Sciatic nerve (tissue), 2 donors: ENCODE measurements at regions not wholly inside any gene's neighbourhood (a gene's known extent, or its start where the extent isn't known, plus 50 kb on each side); places are given as distances from the start of the nearest gene placed in this dataset.
"Not testable (repeated sequence)": the region's sequence is repeated elsewhere in the genome, so short reads cannot be mapped to it uniquely, and the experiment has no call there.

Source experiments
- ATAC-seq: fragments of 200-7000 bp; cut with Tn5 transposase; one replicate; pipeline ENCODE4 v1.9.1; 2020; ENCODE audit warnings: mild to moderate bottlenecking, moderate library complexity
- DNase-seq: peaks from one replicate; pipeline ENCODE4 v3.0.0-alpha.2; 2020; ENCODE audit warnings: low spot score
- intact Hi-C: fragments of 100-400 bp; cut with DNase I; formaldehyde crosslinking; loops from one replicate; pipeline ENCODE4 v1.14.2; 2022
- donor health status: DM: no; HTN: no; CAD: no.
- donor health status: DM: no; HTN: no; CAD: no.

- DNase-seq (no peak), ATAC-seq (no peak)
- intact Hi-C loops: no loop called here
Measured at GRCh38 chr10:81575036-81575435, 300.0 kb upstream of the NRG3 start.

DNA sequence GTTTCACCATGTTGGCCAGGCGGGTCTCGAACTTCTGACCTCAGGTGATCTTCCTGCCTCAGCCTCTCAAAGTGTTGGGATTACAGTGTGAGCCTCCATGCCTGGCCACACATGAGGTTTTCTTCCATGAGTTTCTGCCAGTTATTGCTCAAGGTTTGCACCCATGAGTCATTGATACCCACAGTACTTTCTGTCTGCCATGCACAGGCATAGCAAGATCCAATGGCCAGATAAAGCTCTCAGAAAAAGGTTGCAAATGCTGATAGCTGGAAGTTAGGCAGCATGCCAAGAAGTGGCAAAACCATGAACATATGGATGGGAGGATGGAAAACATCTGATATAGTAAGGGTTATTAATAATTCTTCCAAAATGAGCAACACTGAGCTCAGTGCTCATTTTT is 298.7 kb upstream of the NRG3 start:
- ATAC-seq: no peak
- intact Hi-C loops: no loop called here
- no peak for DNase-seq

DNA sequence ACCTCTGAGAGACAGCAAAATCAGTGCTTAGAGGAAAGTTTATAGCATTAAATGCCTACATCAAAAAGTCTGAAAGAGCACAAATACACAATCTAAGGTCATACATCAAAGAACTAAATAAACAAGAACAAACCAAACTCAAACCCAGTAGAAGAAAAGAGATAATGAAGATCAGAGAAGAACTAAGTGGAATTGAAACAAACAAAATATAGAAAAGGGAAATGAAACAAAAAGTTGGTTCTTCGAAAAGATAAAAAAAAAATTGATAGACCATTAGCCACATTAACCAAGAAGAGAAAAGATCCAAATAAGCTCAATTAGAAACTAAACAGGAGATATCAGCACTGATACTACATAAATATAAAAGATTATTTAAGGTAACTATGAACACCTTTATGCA is 280.0 kb upstream of the NRG3 start:
- ATAC-seq (no peak), DNase-seq (no peak)

GRCh38 chr10:81600185-81600584 is 274.8 kb upstream of the NRG3 start:
- intact Hi-C loops: no loop called here

More for the DNA sequence above, 280.0 kb upstream of the NRG3 start:
- intact Hi-C loops: no loop called here

GRCh38 chr10:81603106-81603620 is 271.8 kb upstream of the NRG3 start:
- DNase-seq (no peak), ATAC-seq (no peak)
- intact Hi-C loops: no loop called here

More at GRCh38 chr10:81600185-81600584, 274.8 kb upstream of the NRG3 start:
- no peak for ATAC-seq
- no peak for DNase-seq

- intact Hi-C loops, DNase-seq, ATAC-seq: not testable (repeated sequence)
Measured at GRCh38 chr10:81644485-81644884, 230.5 kb upstream of the NRG3 start.

- no peak for DNase-seq
Measured at GRCh38 chr10:81655986-81656385, 219.0 kb upstream of the NRG3 start.

GRCh38 chr10:81662837-81663236 is 212.2 kb upstream of the NRG3 start:
- DNase-seq (no peak), ATAC-seq (no peak)
- intact Hi-C loops: no loop called here

More at GRCh38 chr10:81655986-81656385, 219.0 kb upstream of the NRG3 start:
- intact Hi-C loops: no loop called here
- ATAC-seq: no peak

DNA sequence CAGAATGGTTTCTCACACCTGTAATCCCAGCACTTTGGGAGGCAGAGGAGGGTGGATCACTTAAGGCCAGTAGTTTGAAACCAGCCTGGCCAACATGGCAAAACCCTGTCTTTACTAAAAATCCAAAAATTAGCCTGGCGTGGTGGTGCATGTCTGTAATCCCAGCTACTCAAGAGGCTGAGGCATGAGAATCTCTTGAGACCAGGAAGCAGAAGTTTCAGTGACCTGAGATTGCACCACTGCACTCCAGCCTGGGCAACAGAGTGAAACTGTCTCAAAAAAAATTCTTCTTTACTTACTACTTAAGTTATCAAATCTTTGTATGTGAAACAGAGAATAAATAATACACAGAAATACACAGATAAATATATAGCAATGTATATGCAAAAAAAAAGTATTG is 210.2 kb upstream of the NRG3 start:
- ATAC-seq, DNase-seq: not testable (repeated sequence)

DNA sequence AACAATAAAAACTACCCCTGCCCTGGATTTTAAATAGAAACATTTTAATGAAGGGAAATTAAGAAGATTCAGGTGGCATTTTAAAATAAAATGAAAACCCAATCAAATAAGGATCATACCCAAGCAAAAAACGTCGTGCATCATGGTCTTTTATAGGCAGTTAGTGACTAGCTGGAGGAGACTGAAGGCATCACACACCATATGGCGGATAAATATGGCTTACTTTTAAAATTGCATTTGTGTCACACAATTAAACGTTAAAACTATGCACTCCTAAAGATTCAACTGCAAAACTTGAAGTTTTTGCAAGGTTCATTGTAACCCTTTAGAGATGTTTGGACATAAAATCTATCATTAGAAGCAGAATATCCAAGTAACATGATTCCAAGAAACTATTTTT is 200.1 kb upstream of the NRG3 start:
- no peak for DNase-seq
- no peak for ATAC-seq
- intact Hi-C loops: no loop called here

More for the DNA sequence above, 210.2 kb upstream of the NRG3 start:
- intact Hi-C loops: not testable (repeated sequence)

DNA sequence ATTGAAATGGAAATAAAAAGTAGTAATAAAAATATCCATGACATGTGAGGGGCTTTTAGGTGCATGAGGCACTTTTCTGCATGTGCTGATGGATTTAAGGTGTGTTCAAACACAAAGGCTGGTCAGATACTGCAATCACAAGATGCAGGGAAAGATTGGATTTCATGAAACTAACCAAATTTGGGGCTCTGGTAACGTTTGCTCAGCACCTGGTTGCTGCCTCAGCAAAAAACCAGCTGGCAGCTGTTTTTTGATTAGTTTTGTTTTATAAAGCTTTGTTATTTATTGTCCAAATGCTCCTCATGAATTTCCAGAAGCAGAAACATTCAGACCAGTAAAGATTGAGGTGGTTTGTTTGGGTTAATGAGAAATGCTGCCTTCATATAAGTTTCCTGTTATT is 195.7 kb upstream of the NRG3 start:
- DNase-seq (no peak), ATAC-seq (no peak)
- intact Hi-C loops: no loop called here

- intact Hi-C loops: no loop called here
- DNase-seq (no peak), ATAC-seq (no peak)
Measured at GRCh38 chr10:81680359-81680758, 194.6 kb upstream of the NRG3 start.

- DNase-seq (no peak), ATAC-seq (no peak)
- intact Hi-C loops: no loop called here
Measured at GRCh38 chr10:81688459-81688858, 186.5 kb upstream of the NRG3 start.

DNA sequence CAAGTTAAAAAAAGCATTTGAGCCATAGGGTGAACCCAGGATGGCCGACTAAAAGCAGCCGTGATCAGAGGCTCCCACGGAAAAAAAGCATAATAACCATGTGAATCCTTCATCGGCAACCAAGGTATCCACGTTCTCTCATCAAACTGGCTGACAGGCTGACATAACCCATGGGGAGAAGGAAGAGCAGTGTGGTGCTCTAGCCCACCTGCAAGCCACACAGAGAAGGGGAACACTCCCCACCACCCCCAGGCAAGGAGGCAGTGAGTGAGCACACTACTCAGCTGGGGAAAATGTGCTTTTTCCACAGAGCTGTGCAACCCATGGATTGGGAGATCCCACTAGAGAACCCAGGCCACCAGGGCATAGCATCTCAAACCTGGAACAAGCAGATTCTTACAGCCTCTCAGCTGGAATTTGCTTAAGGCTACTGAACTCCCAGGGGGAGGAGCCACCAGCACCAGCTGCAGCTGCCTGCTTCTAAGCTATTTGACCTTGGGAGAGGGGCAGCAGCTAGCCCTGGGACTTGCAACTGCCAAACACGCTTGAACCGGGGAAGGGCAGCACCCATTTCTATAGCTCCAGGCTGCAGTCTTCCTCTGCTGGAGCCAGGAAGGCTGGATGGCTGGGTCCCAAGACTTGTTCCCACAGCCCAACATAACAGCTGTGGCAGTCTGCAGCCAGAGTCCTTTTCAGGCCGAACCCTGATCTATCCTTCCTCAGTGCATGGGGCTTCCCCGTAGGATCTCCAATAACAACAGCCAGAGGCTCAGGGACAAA is 178.2 kb upstream of the NRG3 start:
- intact Hi-C loops: no loop called here
- no peak for ATAC-seq
- DNase-seq: no peak

GRCh38 chr10:81704596-81704995 is 170.4 kb upstream of the NRG3 start:
- no peak for ATAC-seq
- intact Hi-C loops: no loop called here
- no peak for DNase-seq

- no peak for ATAC-seq
- no peak for DNase-seq
- intact Hi-C loops: no loop called here
Measured at GRCh38 chr10:81708416-81708815, 166.6 kb upstream of the NRG3 start.

- intact Hi-C loops: no loop called here
- no peak for DNase-seq
- no peak for ATAC-seq
Measured at GRCh38 chr10:81708929-81709328, 166.1 kb upstream of the NRG3 start.

DNA sequence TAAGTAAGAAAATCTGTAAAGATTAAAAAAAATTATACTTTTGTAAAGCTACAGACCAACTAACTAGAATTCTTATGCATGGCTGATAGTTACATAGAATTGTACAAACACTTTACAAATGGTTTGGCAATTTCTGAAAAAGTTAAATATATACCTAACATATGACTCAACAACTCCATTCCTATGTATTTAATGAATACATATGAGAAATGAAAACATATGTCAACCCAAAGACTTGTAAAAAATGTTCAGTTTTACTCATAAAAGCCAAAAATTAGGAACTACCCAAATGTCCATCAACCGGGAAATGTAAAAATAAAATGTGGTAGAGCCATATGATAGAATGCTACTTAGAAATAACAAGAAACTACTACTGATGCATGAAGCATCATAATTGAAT is 152.6 kb upstream of the NRG3 start:
- no peak for ATAC-seq

DNA sequence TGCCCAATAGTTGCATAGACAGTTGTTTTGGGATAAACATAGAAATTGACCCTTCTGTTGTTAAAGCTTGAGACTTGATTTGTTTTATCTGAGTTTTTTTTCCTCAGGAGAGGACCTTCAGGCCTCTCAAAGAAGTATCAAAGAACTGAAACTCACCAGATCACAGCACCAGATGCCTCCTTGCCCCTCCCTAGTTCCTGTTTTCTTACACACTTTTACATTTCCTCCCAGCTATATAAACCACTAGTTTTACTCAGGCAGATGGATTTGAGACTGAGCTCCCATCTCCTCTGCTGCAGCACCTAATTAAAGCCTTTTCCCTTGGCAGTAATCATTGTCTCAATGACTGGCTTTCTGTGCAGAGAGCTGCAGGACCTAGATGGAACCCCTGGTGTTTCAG is 150.6 kb upstream of the NRG3 start:
- DNase-seq (no peak), ATAC-seq (no peak)
- intact Hi-C loops: no loop called here

More for the DNA sequence above, 152.6 kb upstream of the NRG3 start:
- DNase-seq: no peak
- intact Hi-C loops: no loop called here

DNA sequence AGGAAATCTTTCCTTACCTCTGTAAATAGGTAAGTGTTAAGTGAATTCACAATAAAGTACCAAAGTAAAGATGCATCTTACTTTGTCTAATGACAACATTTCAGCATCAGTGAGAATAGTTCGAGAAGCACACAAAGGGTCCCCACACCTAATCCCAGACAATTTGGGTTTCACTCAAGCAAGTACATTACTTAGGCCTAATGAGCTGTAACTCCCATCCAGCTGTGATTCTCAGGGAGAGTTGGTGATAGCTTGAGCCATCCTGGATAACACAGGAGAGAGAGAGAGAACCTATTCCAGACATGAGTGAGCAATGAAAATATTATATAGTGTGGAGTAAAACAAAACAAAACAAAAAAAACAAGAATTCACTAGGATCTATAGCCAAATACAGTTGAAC is 149.1 kb upstream of the NRG3 start:
- intact Hi-C loops: no loop called here
- no peak for ATAC-seq
- no peak for DNase-seq

DNA sequence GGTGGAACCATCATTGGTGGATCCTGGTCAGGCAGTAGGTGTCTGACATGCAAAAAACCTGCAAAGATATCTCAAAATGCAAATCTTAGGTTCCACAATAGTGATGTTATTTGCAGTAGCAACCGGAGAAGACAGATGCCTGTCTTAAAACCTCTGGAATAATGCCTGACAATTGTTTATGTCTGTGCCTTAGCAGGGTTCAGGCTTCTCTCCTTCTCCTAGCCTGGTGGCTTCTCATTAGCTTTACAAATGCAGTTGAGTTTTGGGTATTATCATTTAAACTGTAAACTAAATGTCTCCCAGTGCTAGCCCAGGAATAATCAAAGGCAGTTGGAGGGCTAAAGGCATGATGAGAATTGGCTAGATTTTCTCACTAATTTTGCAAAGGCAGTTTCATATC is 146.3 kb upstream of the NRG3 start:
- DNase-seq: no peak
- intact Hi-C loops: no loop called here
- ATAC-seq: no peak
